ENCODE measurements at regions not wholly inside any gene's neighbourhood (a gene's known extent, or its start where the extent isn't known, plus 50 kb on each side); places are given as distances from the start of the nearest gene placed in this dataset.
"Not testable (repeated sequence)": the region's sequence is repeated elsewhere in the genome, so short reads cannot be mapped to it uniquely, and the experiment has no call there.

- DNase-seq, result not testable (repeated sequence)
Observed at GRCh38 chr9:42239445-42240260, 56.2 kb downstream of the SPATA31A6 start.

DNA sequence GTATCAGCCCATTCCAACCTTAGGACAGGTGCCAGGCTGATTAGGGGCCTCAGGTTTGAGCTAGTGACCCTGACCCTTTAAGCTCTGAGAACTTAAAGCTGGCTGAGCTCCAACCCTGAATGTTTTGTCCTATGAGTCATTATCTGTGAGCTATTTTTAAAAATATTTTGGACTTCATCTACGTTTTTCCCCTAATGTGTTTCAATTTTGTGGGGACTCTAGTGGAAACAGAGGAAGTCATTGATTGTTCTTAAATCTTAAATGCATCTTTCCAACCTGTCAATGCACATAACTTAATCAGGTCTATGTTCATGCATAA is 56.8 kb downstream of the SPATA31A6 start:
- not testable (repeated sequence) for DNase-seq

GRCh38 chr9:42243211-42243610 is 59.8 kb downstream of the SPATA31A6 start:
- DNase-seq, result not testable (repeated sequence)

- not testable (repeated sequence) for DNase-seq
Observed at GRCh38 chr9:42243822-42244221, 60.4 kb downstream of the SPATA31A6 start.

DNA sequence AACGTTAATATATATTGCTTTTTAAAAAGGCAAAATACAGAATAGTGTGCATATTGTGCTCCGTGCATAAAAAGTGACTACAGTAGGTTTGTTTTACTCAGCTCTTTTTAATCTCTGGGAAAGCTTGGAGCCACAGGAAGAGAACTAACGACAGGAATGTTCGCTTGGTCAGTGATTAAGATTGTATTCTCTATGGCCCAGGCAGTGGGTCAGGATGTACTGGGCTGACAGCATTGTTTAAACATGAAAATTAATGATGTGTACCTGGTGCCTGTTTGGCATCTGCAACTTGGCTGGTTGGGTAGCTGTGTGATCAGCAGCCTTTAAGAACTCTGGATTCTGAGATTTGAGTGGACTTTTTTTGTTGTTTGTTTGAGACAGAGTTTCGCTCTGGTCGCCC is 85.3 kb downstream of the SPATA31A6 start:
- not testable (repeated sequence) for DNase-seq

DNA sequence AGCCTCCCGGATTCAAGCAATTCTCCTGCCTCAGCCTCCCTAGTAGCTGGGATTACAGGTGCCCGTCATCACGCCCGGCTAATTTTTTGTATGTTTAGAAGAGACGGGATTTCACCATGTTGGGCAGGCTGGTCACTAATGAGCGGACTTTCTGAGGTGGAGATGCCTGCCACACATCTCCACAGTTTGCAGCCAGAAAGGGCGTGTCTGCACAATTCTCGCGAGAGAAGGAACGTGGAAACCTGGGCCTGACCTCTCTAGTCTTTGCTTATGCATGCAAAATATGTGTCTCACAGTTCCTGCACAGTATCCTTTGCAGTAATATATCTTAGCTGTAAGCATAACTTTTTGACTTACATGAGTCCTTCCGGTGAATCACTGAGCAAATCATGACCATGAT is 85.7 kb downstream of the SPATA31A6 start:
- not testable (repeated sequence) for DNase-seq

- DNase-seq, result not testable (repeated sequence)
Observed at GRCh38 chr9:42273191-42273590, 89.7 kb downstream of the SPATA31A6 start.

DNA sequence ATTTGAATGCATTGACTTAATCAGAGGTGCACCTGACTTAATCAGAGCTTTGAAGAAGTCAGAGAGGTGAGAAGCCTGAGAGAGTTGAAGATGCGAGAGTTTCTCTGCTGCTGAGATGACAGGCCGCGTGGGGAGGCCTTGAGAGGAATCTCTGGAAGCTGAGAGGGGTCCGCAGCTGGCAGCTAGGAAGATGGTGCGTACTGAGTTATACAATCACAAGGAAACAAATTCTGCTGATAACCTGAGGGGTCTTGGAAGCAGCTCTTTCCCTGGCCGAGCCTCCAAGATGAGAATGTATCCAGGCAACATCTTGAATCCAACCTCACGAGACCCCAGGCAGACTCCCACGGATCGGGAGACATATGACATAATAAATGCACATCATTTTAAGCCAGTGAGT is 91.7 kb downstream of the SPATA31A6 start:
- no peak for TF ChIP-seq GATA1 (IDR thresholded peaks at IDR 0.05; ENCODE audit: low read depth, low read length)
- no peak for TF ChIP-seq POLR2A (IDR thresholded peaks at IDR 0.05; ENCODE audit: low read length)
- DNase-seq, result no peak

GRCh38 chr9:42282531-42283178 is 99.2 kb downstream of the SPATA31A6 start:
- not testable (repeated sequence) for DNase-seq

DNA sequence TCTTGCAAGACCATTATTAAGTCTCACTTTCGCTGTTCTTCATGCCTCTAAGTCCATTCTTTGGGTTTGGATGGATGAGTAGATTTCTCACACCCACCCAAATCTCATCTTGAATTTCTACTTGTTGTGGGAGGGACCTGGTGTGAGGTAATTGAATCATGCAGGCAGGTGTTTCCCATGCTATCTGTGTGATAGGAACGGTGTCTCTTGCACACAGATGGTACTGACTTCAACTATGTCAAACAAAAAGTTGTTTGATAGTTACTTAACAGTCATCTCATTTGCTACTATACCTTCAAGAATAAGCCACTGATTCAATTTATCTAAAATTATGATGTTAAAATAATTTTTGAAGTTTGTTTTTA is 99.7 kb downstream of the SPATA31A6 start:
- DNase-seq, result not testable (repeated sequence)

DNA sequence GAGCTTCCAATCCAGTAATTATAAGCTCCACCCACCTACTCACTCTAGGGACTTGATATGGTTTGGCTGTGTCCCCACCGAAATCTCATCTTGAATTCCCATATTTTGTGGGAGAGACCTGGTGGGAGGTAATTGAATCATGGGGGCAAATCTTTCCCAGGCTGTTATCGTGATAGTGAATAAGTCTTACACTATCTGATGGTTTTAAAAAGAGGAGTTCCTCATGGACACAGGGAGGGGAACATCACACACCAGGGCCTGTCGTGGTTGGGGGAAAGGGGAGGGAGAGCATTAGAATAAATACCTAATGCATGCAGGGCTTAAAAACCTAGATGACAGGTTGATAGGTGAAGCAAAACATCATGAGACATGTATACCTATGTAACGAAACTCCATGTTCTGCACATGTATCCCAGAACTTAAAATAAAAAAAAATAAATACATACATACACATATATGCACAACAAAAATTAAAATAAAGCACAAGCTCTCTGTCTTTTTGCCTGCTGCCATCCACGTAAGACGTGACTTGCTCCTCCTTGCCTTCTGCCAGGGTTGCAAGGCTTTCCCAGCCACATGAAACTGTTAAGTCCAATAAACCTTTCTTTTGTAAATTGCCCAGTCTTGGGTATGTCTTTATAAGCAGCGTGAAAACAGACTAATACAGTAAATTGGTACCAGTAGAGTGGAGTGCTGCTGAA is 102.8 kb downstream of the SPATA31A6 start:
- DNase-seq, result not testable (repeated sequence)

GRCh38 chr9:42288002-42288864 is 104.8 kb downstream of the SPATA31A6 start:
- not testable (repeated sequence) for DNase-seq

- DNase-seq, result not testable (repeated sequence)
Observed at GRCh38 chr9:42288865-42289229, 105.4 kb downstream of the SPATA31A6 start.

DNA sequence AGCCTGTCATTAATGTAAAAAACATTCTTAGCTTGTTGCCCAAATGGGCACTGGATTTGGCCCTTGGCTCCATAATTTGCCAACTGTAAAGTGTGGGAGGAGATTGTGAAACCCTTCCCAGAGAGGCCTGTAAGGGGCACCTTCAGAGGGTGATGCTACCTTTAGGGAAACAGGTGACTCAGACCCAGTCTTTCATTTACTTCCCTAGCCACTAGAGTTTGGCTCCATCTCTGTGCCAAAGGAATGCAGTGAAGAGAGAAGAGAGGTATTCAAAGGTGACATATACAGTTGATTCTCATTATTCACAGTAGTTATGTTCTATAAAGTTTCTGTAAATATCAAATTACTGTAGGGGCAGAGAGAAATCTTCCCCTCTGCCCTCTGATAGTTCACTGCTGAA is 116.7 kb downstream of the SPATA31A6 start:
- DNase-seq, result not testable (repeated sequence)

DNA sequence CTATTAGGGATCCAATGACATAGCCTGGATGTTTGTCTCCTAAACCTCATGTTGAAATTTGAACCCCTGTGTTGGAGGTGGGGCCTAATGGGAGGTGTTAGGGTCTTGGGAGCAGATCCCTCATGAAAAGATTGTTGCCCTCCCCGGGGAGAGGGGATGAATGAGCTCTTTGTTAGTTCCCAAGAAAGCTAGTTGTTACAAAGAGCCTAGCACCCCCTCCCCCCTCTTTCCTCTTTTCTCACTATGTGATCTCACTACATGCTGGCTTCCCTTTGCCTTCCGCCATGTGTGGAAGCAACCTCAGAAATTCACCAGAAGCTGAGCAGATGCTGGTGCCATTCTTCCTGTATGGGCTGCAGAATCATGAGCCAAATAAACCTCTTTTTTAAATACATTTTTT is 123.2 kb downstream of the SPATA31A6 start:
- not testable (repeated sequence) for DNase-seq

DNA sequence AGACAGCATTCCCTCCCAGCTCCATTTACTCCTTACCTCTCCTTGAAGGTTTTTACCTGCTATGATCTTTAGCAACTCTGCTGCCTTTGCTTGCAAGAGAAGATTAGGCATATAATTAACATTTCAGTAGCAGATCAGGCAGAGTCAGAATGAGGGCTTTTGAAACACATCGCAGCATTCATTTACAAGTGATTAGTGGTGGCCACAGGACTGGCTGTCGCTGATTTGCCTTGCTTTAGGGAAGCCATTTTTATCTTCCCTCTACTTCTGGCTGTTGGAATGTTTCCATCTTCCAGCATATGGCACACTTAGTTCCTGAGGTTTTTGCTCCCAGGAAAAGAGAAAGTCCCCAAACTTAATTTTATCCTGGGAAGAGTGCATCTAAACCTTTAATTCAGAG is 124.0 kb downstream of the SPATA31A6 start:
- not testable (repeated sequence) for DNase-seq

GRCh38 chr9:42310972-42311371 is 127.5 kb downstream of the SPATA31A6 start:
- DNase-seq, result not testable (repeated sequence)

- not testable (repeated sequence) for DNase-seq
Observed at GRCh38 chr9:42316026-42316425, 132.6 kb downstream of the SPATA31A6 start.

- DNase-seq, result not testable (repeated sequence)
Observed at GRCh38 chr9:42317677-42318076, 134.2 kb downstream of the SPATA31A6 start.

DNA sequence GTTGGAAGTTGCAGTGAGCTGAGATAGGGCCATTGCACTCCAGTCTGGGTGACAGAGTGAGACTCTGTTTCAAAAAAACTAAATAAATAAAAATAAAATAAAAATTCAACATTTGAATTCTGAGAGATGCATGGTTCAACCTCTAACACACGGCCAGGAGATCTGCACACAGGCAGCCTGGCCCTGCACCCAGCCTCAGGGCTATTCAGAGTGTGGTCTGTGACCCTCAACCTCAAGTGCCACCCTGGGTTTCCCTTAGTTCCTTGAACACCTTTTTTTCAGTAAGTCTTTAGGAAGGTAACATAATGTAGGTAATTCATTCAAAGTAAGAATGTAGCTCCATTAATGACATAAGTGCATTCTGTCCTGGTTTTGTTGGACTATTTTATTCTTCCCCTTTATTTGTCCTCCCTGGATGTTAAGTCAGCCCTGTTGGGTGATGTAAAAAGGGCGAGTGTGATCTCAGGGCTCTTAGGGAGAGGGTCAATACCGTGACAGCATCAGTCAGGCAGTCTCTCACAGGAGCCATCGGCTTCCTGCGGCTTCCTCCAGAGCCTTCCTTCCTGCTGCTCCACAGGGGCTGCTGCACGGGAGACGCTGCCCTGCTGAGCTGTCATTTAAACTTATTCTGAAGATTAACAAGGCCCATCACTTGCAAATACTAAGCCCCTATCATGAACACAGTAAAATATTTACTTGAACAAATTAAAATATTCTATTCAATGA is 139.8 kb downstream of the SPATA31A6 start:
- DNase-seq, result not testable (repeated sequence)

GRCh38 chr9:42325142-42325541 is 141.7 kb downstream of the SPATA31A6 start:
- not testable (repeated sequence) for DNase-seq

Measured in erythroblast (primary cell).